H1 (cell line): ENCODE measurements at regions not wholly inside any gene's neighbourhood (a gene's known extent, or its start where the extent isn't known, plus 50 kb on each side); places are given as distances from the start of the nearest gene placed in this dataset.
A peak's percentile ranks its signal among the peaks of the same experiment; 100 is the strongest.

Experiments used
- CTCF ChIA-PET: fragments of 300-600 bp; sonication (Branson Sonifier 250); formaldehyde crosslinking; loops from one replicate; lab custom pipeline; 2021; ENCODE audit not compliant: partially characterized antibody; lab: Charles Lee
- POLR2A ChIA-PET: fragments of 300-600 bp; sonication (Branson Sonifier 250); formaldehyde crosslinking; loops from one replicate; lab custom pipeline; 2021; ENCODE audit warnings: inconsistent platforms; ENCODE audit not compliant: partially characterized antibody; lab: Charles Lee
- DNase-seq, 2 experiments: peaks; one replicate each; pipeline versions ENCODE4 v3.0.0 to v3.0.0-alpha.2; 2010 to 2022; ENCODE audit warnings: low spot score in 2 of 2, low read depth in 1 of 2, mixed read lengths in 1 of 2
- FAIRE-seq: peaks from 2 replicates; lab custom pipeline; 2011; peaks lifted over from hg19 to GRCh38; lab: Jason Lieb, UNC
- H2AFZ ChIP-seq: 2 replicates; pipeline ENCODE4 v1.8.1; 2012; ENCODE audit warnings: low read length, inconsistent platforms
- H2AK5ac ChIP-seq: 2 replicates; pipeline ENCODE4 v1.6.1; 2013; ENCODE audit warnings: low read depth, low read length
- H2BK120ac ChIP-seq: replicated peaks from 2 replicates; pipeline ENCODE3; 2013; ENCODE audit warnings: low read depth, low read length, inconsistent platforms
- H2BK12ac ChIP-seq: 2 replicates; pipeline ENCODE4 v1.6.1; 2013; ENCODE audit warnings: low read depth, low read length
- H2BK15ac ChIP-seq: 2 replicates; pipeline ENCODE4 v1.6.1; 2013; ENCODE audit warnings: low read length
- H2BK20ac ChIP-seq: 2 replicates; pipeline ENCODE4 v1.6.1; 2013; ENCODE audit warnings: low read length
- H2BK5ac ChIP-seq: 2 replicates; pipeline ENCODE4 v1.6.1; 2013; ENCODE audit warnings: low read depth, low read length
- H3K14ac ChIP-seq: 2 replicates; pipeline ENCODE4 v1.6.1; 2013; ENCODE audit warnings: inconsistent platforms; ENCODE audit not compliant: insufficient read length
- H3K18ac ChIP-seq: 2 replicates; pipeline ENCODE4 v1.6.1; 2013; ENCODE audit warnings: low read length; ENCODE audit errors: extremely low read depth
- H3K23ac ChIP-seq: 2 replicates; pipeline ENCODE4 v1.6.1; 2013; ENCODE audit warnings: inconsistent platforms; ENCODE audit not compliant: insufficient read length
- H3K23me2 ChIP-seq: 2 replicates; pipeline ENCODE4 v1.6.1; 2013; ENCODE audit warnings: low read depth, low read length
- H3K27ac ChIP-seq: 2 replicates; pipeline ENCODE4 v1.6.1; 2011; ENCODE audit warnings: low read depth, low read length, inconsistent platforms
- H3K27me3 ChIP-seq, 4 experiments: replicated peaks in 1 of 4; 1 replicate in 1 of 4; 2 replicates in 3 of 4; pipeline versions ENCODE4 v1.6.1 to v1.8.1; 2011 to 2013; ENCODE audit warnings: low read length in 3 of 4, mild to moderate bottlenecking in 3 of 4, inconsistent platforms in 2 of 4, mixed read lengths in 2 of 4, moderate library complexity in 1 of 4; ENCODE audit not compliant: control insufficient read depth in 3 of 4, insufficient read depth in 3 of 4; ENCODE audit errors: extremely low read depth in 1 of 4
- H3K36me3 ChIP-seq, 4 experiments: 2 replicates each; pipeline versions ENCODE4 v1.6.1 to v1.8.1; 2011 to 2013; ENCODE audit warnings: mild to moderate bottlenecking in 4 of 4, low read length in 3 of 4, moderate library complexity in 2 of 4, control low read depth in 1 of 4, inconsistent platforms in 1 of 4; ENCODE audit not compliant: insufficient read depth in 4 of 4, control insufficient read depth in 2 of 4
- H3K4ac ChIP-seq: replicated peaks from 2 replicates; pipeline ENCODE3; 2013; ENCODE audit warnings: low read length, low read depth, mixed read lengths, inconsistent platforms; ENCODE audit not compliant: insufficient read length
- H3K4me1 ChIP-seq, 4 experiments: replicated peaks in 1 of 4; 1 replicate in 1 of 4; 2 replicates in 3 of 4; pipeline versions ENCODE4 v1.6.1 to v1.8.1; 2011 to 2013; ENCODE audit warnings: low read length in 3 of 4, inconsistent platforms in 2 of 4, mixed read lengths in 1 of 4; ENCODE audit not compliant: insufficient read depth in 4 of 4, control insufficient read depth in 3 of 4
- H3K4me2 ChIP-seq, 2 experiments: 2 replicates each; pipeline versions ENCODE4 v1.6.1 to v1.8.1; 2011 to 2013; ENCODE audit warnings: low read depth in 2 of 2, low read length in 2 of 2, control low read depth in 1 of 2, inconsistent platforms in 1 of 2, mild to moderate bottlenecking in 1 of 2; ENCODE audit not compliant: insufficient read depth in 1 of 2
- H3K4me3 ChIP-seq, 4 experiments: fragments of 200-600, 300-600 bp in 1 of 4; sonication (generic), shearing (Covaris generic), sonication (Bioruptor Twin) in 1 of 4; 2 replicates each; pipeline versions ENCODE4 v1.5.1 to v1.8.1; 2011 to 2016; ENCODE audit warnings: low read length in 4 of 4, low read depth in 3 of 4, control low read depth in 2 of 4, inconsistent platforms in 2 of 4, mild to moderate bottlenecking in 2 of 4, mixed read lengths in 1 of 4, moderate library complexity in 1 of 4; ENCODE audit not compliant: insufficient read depth in 2 of 4; ENCODE audit errors: extremely low read depth in 1 of 4
- H3K56ac ChIP-seq: replicated peaks from 2 replicates; pipeline ENCODE3; 2013; ENCODE audit warnings: low read depth, mild to moderate bottlenecking, mixed read lengths, low read length, inconsistent platforms; ENCODE audit not compliant: insufficient read length
- H3K79me1 ChIP-seq: 2 replicates; pipeline ENCODE4 v1.6.1; 2013; ENCODE audit warnings: low read depth, low read length, control low read depth
- H3K79me2 ChIP-seq, 2 experiments: 2 replicates each; pipeline versions ENCODE4 v1.6.1 to v1.8.1; 2012 to 2013; ENCODE audit warnings: low read length in 2 of 2, mild to moderate bottlenecking in 2 of 2, inconsistent platforms in 1 of 2; ENCODE audit not compliant: insufficient read depth in 2 of 2, control insufficient read depth in 1 of 2
- H3K9ac ChIP-seq, 4 experiments: replicated peaks in 1 of 4; 1 replicate in 1 of 4; 2 replicates in 3 of 4; pipeline versions ENCODE4 v1.6.1 to v1.8.1; 2011 to 2013; ENCODE audit warnings: low read depth in 3 of 4, low read length in 3 of 4, control low read depth in 2 of 4, mild to moderate bottlenecking in 2 of 4, moderate library complexity in 2 of 4, inconsistent platforms in 1 of 4; ENCODE audit errors: extremely low read depth in 1 of 4
- H3K9me3 ChIP-seq, 2 experiments: 2 replicates each; pipeline versions ENCODE4 v1.6.1 to v1.8.1; 2012 to 2013; ENCODE audit warnings: mild to moderate bottlenecking in 2 of 2, moderate library complexity in 2 of 2, control low read depth in 1 of 2, inconsistent platforms in 1 of 2, low read depth in 1 of 2, low read length in 1 of 2, mixed read lengths in 1 of 2; ENCODE audit not compliant: insufficient read depth in 2 of 2
- H4K20me1 ChIP-seq, 2 experiments: replicated peaks in 1 of 2; 2 replicates each; pipeline versions ENCODE3 to v1.8.1; 2011 to 2013; ENCODE audit warnings: inconsistent platforms in 2 of 2, low read length in 2 of 2, mild to moderate bottlenecking in 1 of 2; ENCODE audit not compliant: insufficient read depth in 2 of 2, control insufficient read depth in 1 of 2
- H4K5ac ChIP-seq: 2 replicates; pipeline ENCODE4 v1.6.1; 2013; ENCODE audit warnings: low read length, low read depth, mixed read lengths, inconsistent platforms; ENCODE audit not compliant: insufficient read length
- H4K8ac ChIP-seq: 2 replicates; pipeline ENCODE4 v1.8.0; 2013; ENCODE audit warnings: mild to moderate bottlenecking, moderate library complexity, low read length, inconsistent platforms; ENCODE audit not compliant: insufficient read depth; ENCODE audit errors: extremely low read depth
- H4K91ac ChIP-seq: replicated peaks from 2 replicates; pipeline ENCODE3; 2013; ENCODE audit warnings: low read length, mixed read lengths, inconsistent platforms; ENCODE audit not compliant: insufficient read length
- BACH1 ChIP-seq: IDR thresholded peaks from 2 replicates; pipeline ENCODE4 v1.6.1; 2012; ENCODE audit warnings: low read length, improper control_type of control experiment
- CBX5 ChIP-seq: fragments of 300-800, 300-1000 bp; sonication (generic); IDR thresholded peaks from 2 replicates; pipeline ENCODE4 v1.7.1; 2016; ENCODE audit warnings: antibody characterized with exemption, low read length, low read depth
- CHD1 ChIP-seq: IDR thresholded peaks from 2 replicates; pipeline ENCODE4 v1.6.1; 2012; ENCODE audit warnings: low read depth, low read length, improper control_type of control experiment
- CTCF ChIP-seq, 3 experiments: IDR thresholded peaks; 1 replicate in 2 of 3; 2 replicates in 1 of 3; pipeline versions ENCODE4 v1.5.1 to v1.6.1; 2011; ENCODE audit warnings: low read length in 3 of 3, mild to moderate bottlenecking in 3 of 3, inconsistent platforms in 2 of 3, low read depth in 1 of 3, moderate library complexity in 1 of 3; ENCODE audit not compliant: insufficient read depth in 1 of 3; ENCODE audit errors: control extremely low read depth in 1 of 3
- FOSL1 ChIP-seq: IDR thresholded peaks from 2 replicates; pipeline ENCODE4 v1.6.1; 2011; ENCODE audit warnings: mild to moderate bottlenecking, low read depth, low read length, moderate library complexity; ENCODE audit not compliant: insufficient read depth
- GTF2F1 ChIP-seq: IDR thresholded peaks from 2 replicates; pipeline ENCODE4 v1.6.1; 2012; ENCODE audit warnings: low read depth, low read length, improper control_type of control experiment, borderline replicate concordance
- JUN ChIP-seq: IDR thresholded peaks from 2 replicates; pipeline ENCODE4 v1.6.1; 2011; ENCODE audit warnings: low read depth, mild to moderate bottlenecking, improper control_type of control experiment, low read length
- MAFK ChIP-seq: IDR thresholded peaks from 2 replicates; pipeline ENCODE4 v1.6.1; 2012; ENCODE audit warnings: low read depth, mild to moderate bottlenecking, improper control_type of control experiment, low read length
- POLR2A ChIP-seq, 2 experiments: IDR thresholded peaks; 1 replicate in 1 of 2; 2 replicates in 1 of 2; pipeline ENCODE4 v1.6.1; 2011; ENCODE audit warnings: low read depth in 2 of 2, low read length in 2 of 2, mild to moderate bottlenecking in 2 of 2; ENCODE audit errors: control extremely low read depth in 1 of 2
- TBP ChIP-seq: IDR thresholded peaks from 2 replicates; pipeline ENCODE4 v1.6.1; 2011; ENCODE audit warnings: low read depth, low read length, improper control_type of control experiment
- TEAD4 ChIP-seq: IDR thresholded peaks from 2 replicates; pipeline ENCODE4 v1.6.1; 2012; ENCODE audit warnings: low read depth, low read length, inconsistent platforms, mixed read lengths
- WGBS, 2 experiments: shearing (Covaris generic) in 1 of 2; methylation state at CpG; one replicate each; pipeline versions ENCODE4 v1.1.6 to v1.1.7; 2013 to 2015; ENCODE audit warnings: low lambda C conversion rate in 2 of 2, mixed read lengths in 2 of 2, inconsistent platforms in 1 of 2, low coverage in 1 of 2, missing lambda C conversion rate in 1 of 2; ENCODE audit not compliant: insufficient replicate concordance in 2 of 2, insufficient coverage in 1 of 2, insufficient read length in 1 of 2; ENCODE audit errors: extremely low coverage in 1 of 2, missing lambda C conversion rate in 1 of 2; 5-methylcytosine and 5-hydroxymethylcytosine counted together

- POLR2A ChIA-PET = interaction anchor here (1.0 kb wide), 1 partner anchor 175 kb away, joined by 3 read pairs; no protein-coding TSS in a partner anchor
- H2BK12ac ChIP-seq = no peak overlapping the region
- H3K56ac ChIP-seq = no peak overlapping the region
- FAIRE-seq = no peak
- H3K4me3 ChIP-seq = no peak overlapping the region
- H4K5ac ChIP-seq = no peak overlapping the region
- H3K4me2 ChIP-seq = no peak overlapping the region
- H2BK5ac ChIP-seq = no peak overlapping the region
- no peak overlapping the region for H3K23ac ChIP-seq
- 91% methylated on average over 18 of the region's 18 CpGs; no CpG with 5 or more reads in 1 of the 2 experiments for WGBS, 2 experiments
- H4K8ac ChIP-seq = no peak overlapping the region
- no peak overlapping the region for H2BK120ac ChIP-seq
- H3K27ac ChIP-seq = no peak overlapping the region
- H3K36me3 ChIP-seq = no peaks in the 10 kb centered on the region
- no peaks in the 10 kb centered on the region for H3K23me2 ChIP-seq
- no peak overlapping the region for H3K9ac ChIP-seq
- H2AFZ ChIP-seq = no peak overlapping the region
- no peak overlapping the region for H2AK5ac ChIP-seq
- no peak overlapping the region for H3K18ac ChIP-seq
- H3K4ac ChIP-seq = no peak overlapping the region
- H2BK20ac ChIP-seq = 0 out of 2 replicates have a peak overlapping the region, but pooled peaks have one; percentile 13
- no peaks in the 10 kb centered on the region for H4K20me1 ChIP-seq
- H3K79me1 ChIP-seq = no peaks in the 10 kb centered on the region
- H4K91ac ChIP-seq = no peak overlapping the region
- H3K14ac ChIP-seq = no peak overlapping the region
- H3K4me1 ChIP-seq = no peaks in the 10 kb centered on the region; a peak in 3 of 7 replicates
- H3K27me3 ChIP-seq = no peaks in the 10 kb centered on the region
- no peaks in the 10 kb centered on the region for H3K9me3 ChIP-seq
- no peaks in the 10 kb centered on the region for H3K79me2 ChIP-seq
- H2BK15ac ChIP-seq = no peak overlapping the region
- DNase-seq = no peak
- TF ChIP-seq CHD1 (no peak), TEAD4 (no peak), CTCF (IDR thresholded peaks at IDR 0.05; ENCODE audit: control extremely low read depth in 1 of 3, insufficient read depth in 1 of 3, low read depth in 1 of 3, low read length in 3 of 3) (no peak), CBX5 (no peak), JUN (no peak), POLR2A (IDR thresholded peaks at IDR 0.05; ENCODE audit: control extremely low read depth in 1 of 2, low read depth in 2 of 2, low read length in 2 of 2) (no peak), FOSL1 (no peak), MAFK (no peak), GTF2F1 (no peak), BACH1 (no peak), TBP (no peak)
- TF ChIP-seq, all 59 proteins: peak for 0
- CTCF ChIA-PET = interaction anchor here (0.6 to 1.3 kb wide), 3 partner anchors 22 to 121 kb away, joined by 3 read pairs; no protein-coding TSS in a partner anchor
Measured at GRCh38 chr2:11984316-11985158, 238.1 kb downstream of the LPIN1 start.
